OCI-LY7 (cell line): ENCODE measurements at regions not wholly inside any gene's neighbourhood (a gene's known extent, or its start where the extent isn't known, plus 50 kb on each side); places are given as distances from the start of the nearest gene placed in this dataset.

Experiments
- BruUV-seq: library from RNA; stranded (reverse); fragments of 400-500 nt; replicated peaks from 2 replicates; lab custom pipeline; 2021; lab: Mats Ljungman, UMichigan
- CTCF ChIA-PET: fragments of 300-600 bp; sonication (Branson Sonifier 250); formaldehyde crosslinking; loops from one replicate; lab custom pipeline; 2022; ENCODE audit warnings: antibody characterized with exemption; ENCODE audit not compliant: unreplicated experiment; lab: Charles Lee
- POLR2A ChIA-PET: fragments of 300-600 bp; sonication (Branson Sonifier 250); formaldehyde crosslinking; loops from one replicate; lab custom pipeline; 2022; ENCODE audit warnings: antibody characterized with exemption; lab: Charles Lee
- DNase-seq: peaks from one replicate; pipeline ENCODE4 v3.0.0-alpha.2; 2015; ENCODE audit warnings: low spot score
- H2AFZ ChIP-seq: fragments of 200-600 bp; sonication (generic), shearing (Covaris generic); 2 replicates; pipeline ENCODE4 v1.6.1; 2014; ENCODE audit warnings: mild to moderate bottlenecking, antibody characterized with exemption, low read length, moderate library complexity
- H3K27ac ChIP-seq: fragments of 200-600 bp; sonication (generic); 2 replicates; pipeline ENCODE4 v1.5.1; 2014; ENCODE audit warnings: mixed run types, low read depth, mild to moderate bottlenecking, moderate library complexity, low read length, inconsistent platforms; ENCODE audit not compliant: poor library complexity, severe bottlenecking
- H3K36me3 ChIP-seq: fragments of 200-600 bp; sonication (generic); 2 replicates; pipeline ENCODE4 v1.6.1; 2014; ENCODE audit warnings: mild to moderate bottlenecking, antibody characterized with exemption, low read length, moderate library complexity, mixed read lengths; ENCODE audit not compliant: insufficient read depth
- H3K4me1 ChIP-seq: fragments of 200-600 bp; sonication (generic); 2 replicates; pipeline ENCODE4 v1.5.1; 2014; ENCODE audit warnings: mild to moderate bottlenecking, low read length; ENCODE audit not compliant: insufficient read depth, poor library complexity, severe bottlenecking
- H3K4me2 ChIP-seq: fragments of 200-600 bp; sonication (generic); 2 replicates; pipeline ENCODE4 v1.6.1; 2014; ENCODE audit warnings: mild to moderate bottlenecking, low read length
- H3K4me3 ChIP-seq: fragments of 200-600 bp; sonication (generic); 2 replicates; pipeline ENCODE4 v1.5.1; 2014; ENCODE audit warnings: mild to moderate bottlenecking, low read depth, low read length; ENCODE audit not compliant: poor library complexity, severe bottlenecking
- H3K79me2 ChIP-seq: fragments of 200-600 bp; sonication (generic); 2 replicates; pipeline ENCODE4 v1.6.1; 2016; ENCODE audit warnings: low read depth, mild to moderate bottlenecking, low read length, moderate library complexity, mixed read lengths; ENCODE audit not compliant: insufficient read depth
- H3K9me2 ChIP-seq: fragments of 200-600 bp; sonication (generic); 2 replicates; pipeline ENCODE4 v1.6.1; 2016; ENCODE audit warnings: mild to moderate bottlenecking, low read length, mixed read lengths; ENCODE audit not compliant: insufficient read depth
- H3K9me3 ChIP-seq: fragments of 200-600 bp; sonication (generic); 2 replicates; pipeline ENCODE4 v1.6.1; 2014; ENCODE audit warnings: mild to moderate bottlenecking, mixed run types, low read length, mixed read lengths
- H4K20me1 ChIP-seq: fragments of 200-600 bp; sonication (generic); 2 replicates; pipeline ENCODE4 v1.6.1; 2014; ENCODE audit warnings: mild to moderate bottlenecking, antibody characterized with exemption, low read length, moderate library complexity, mixed read lengths; ENCODE audit not compliant: insufficient read depth
- CTCF ChIP-seq: fragments of 200-600 bp; sonication (generic); conservative IDR thresholded peaks from 2 replicates; pipeline ENCODE4 v1.5.1; 2014; ENCODE audit warnings: mild to moderate bottlenecking, antibody characterized with exemption, low read length, moderate library complexity, mixed read lengths
- EZH2phosphoT487 ChIP-seq: fragments of 200-600 bp; sonication (generic); IDR thresholded peaks from 2 replicates; pipeline ENCODE4 v1.6.1; 2018; ENCODE audit warnings: low read depth, borderline replicate concordance, mild to moderate bottlenecking, mixed run types, antibody characterized with exemption, low read length, moderate library complexity, mixed read lengths
- intact Hi-C: fragments of 100-400 bp; cut with micrococcal nuclease; formaldehyde crosslinking; loops from one replicate; pipeline ENCODE4 v1.10.0; 2022; ENCODE audit not compliant: unreplicated experiment

- H3K9me3 ChIP-seq, result no peaks in the 10 kb centered on the region
- POLR2A ChIA-PET, result interaction anchor here (0.6 to 1.0 kb wide), 2 partner anchors 12 to 540 kb away, joined by 3 read pairs; no protein-coding TSS in a partner anchor
- no peak for DNase-seq
- no peaks in the 10 kb centered on the region for H4K20me1 ChIP-seq
- TF ChIP-seq EZH2phosphoT487, result no peak
- TF ChIP-seq CTCF, result no peak
- H3K36me3 ChIP-seq, result no peaks in the 10 kb centered on the region
- BruUV-seq, result no TSS peak
- no peak overlapping the region for H3K4me3 ChIP-seq
- H3K79me2 ChIP-seq, result no peaks in the 10 kb centered on the region
- H3K4me1 ChIP-seq, result no peaks in the 10 kb centered on the region
- H2AFZ ChIP-seq, result no peak overlapping the region
- H3K4me2 ChIP-seq, result no peak overlapping the region
- no peaks in the 10 kb centered on the region for H3K9me2 ChIP-seq
- H3K27ac ChIP-seq, result no peak overlapping the region
- CTCF ChIA-PET, result no interaction called here
- intact Hi-C loops, result no loop called here
Observed at GRCh38 chr3:107221856-107222255, 155.4 kb upstream of the CCDC54 start.

- no peak overlapping the region for H3K4me3 ChIP-seq
- H2AFZ ChIP-seq, result no peak overlapping the region
- no peaks in the 10 kb centered on the region for H3K79me2 ChIP-seq
- CTCF ChIA-PET, result no interaction called here
- no peak overlapping the region for H3K27ac ChIP-seq
- no peaks in the 10 kb centered on the region for H3K9me3 ChIP-seq
- TF ChIP-seq CTCF, result no peak
- TF ChIP-seq EZH2phosphoT487, result no peak
- no peaks in the 10 kb centered on the region for H3K9me2 ChIP-seq
- DNase-seq, result no peak
- no TSS peak for BruUV-seq
- POLR2A ChIA-PET, result interaction anchor here (0.6 kb wide), 1 partner anchor 738 kb away, joined by 3 read pairs; no protein-coding TSS in a partner anchor
- H3K4me1 ChIP-seq, result no peaks in the 10 kb centered on the region
- H3K36me3 ChIP-seq, result no peaks in the 10 kb centered on the region
- H3K4me2 ChIP-seq, result no peak overlapping the region
- intact Hi-C loops, result no loop called here
- H4K20me1 ChIP-seq, result no peaks in the 10 kb centered on the region
Observed at GRCh38 chr3:107222907-107223306, 154.3 kb upstream of the CCDC54 start.

- TF ChIP-seq EZH2phosphoT487, result no peak
- CTCF ChIA-PET, result no interaction called here
- POLR2A ChIA-PET, result no interaction called here
- no TSS peak for BruUV-seq
- Histone ChIP-seq H3K27ac (no peak overlapping the region), H2AFZ (no peak overlapping the region), H3K4me3 (no peak overlapping the region), H3K4me2 (no peak overlapping the region), H4K20me1 (no peaks in the 10 kb centered on the region), H3K4me1 (no peaks in the 10 kb centered on the region), H3K36me3 (no peaks in the 10 kb centered on the region), H3K9me2 (no peaks in the 10 kb centered on the region), H3K79me2 (no peaks in the 10 kb centered on the region), H3K9me3 (no peaks in the 10 kb centered on the region)
- intact Hi-C loops, result no loop called here
- DNase-seq, result no peak
Observed at GRCh38 chr3:107224026-107224596, 153.1 kb upstream of the CCDC54 start.
